Ovary (tissue), 7 donors: ENCODE measurements at regions not wholly inside any gene's neighbourhood (a gene's known extent, or its start where the extent isn't known, plus 50 kb on each side); places are given as distances from the start of the nearest gene placed in this dataset.

Source experiments
- DNase-seq, 5 donors: peaks; one replicate each; pipeline ENCODE4 v3.0.0-alpha.2; 2019 to 2020
- H3K27ac ChIP-seq, 2 donors: fragments of 200-600 bp; one replicate each; pipeline versions ENCODE4 v1.5.1 to v1.8.0; 2019 to 2022
- H3K27me3 ChIP-seq: fragments of 200-600 bp; one replicate; pipeline ENCODE4 v1.8.0; 2022
- H3K36me3 ChIP-seq: fragments of 200-600 bp; sonication (generic); one replicate; pipeline ENCODE4 v1.5.1; 2019
- H3K4me1 ChIP-seq: one replicate; pipeline ENCODE4 v1.8.1; 2013; ENCODE audit warnings: mild to moderate bottlenecking, moderate library complexity; ENCODE audit not compliant: insufficient read depth
- H3K4me3 ChIP-seq: fragments of 200-600 bp; sonication (generic); one replicate; pipeline ENCODE4 v1.5.1; 2017
- H3K9me3 ChIP-seq, 2 donors: fragments of 200-600 bp in 1 of 2; sonication (generic) in 1 of 2; one replicate each; pipeline versions ENCODE4 v1.5.1 to v1.8.1; 2013 to 2019; ENCODE audit warnings: mild to moderate bottlenecking in 1 of 2, moderate library complexity in 1 of 2
- CTCF ChIP-seq, 3 donors: fragments of 450-650 bp in 2 of 3; fragments of 200-600 bp in 1 of 3; IDR thresholded peaks; one replicate each; pipeline versions ENCODE4 v1.5.1 to v1.8.0; 2016 to 2022; ENCODE audit warnings: antibody characterized with exemption in 3 of 3, mild to moderate bottlenecking in 1 of 3
- EP300 ChIP-seq: sonication (generic); formaldehyde crosslinking; IDR thresholded peaks from one replicate; pipeline ENCODE4 v1.6.1; 2017; ENCODE audit warnings: antibody characterized with exemption
- POLR2A ChIP-seq: fragments of 450-650 bp; IDR thresholded peaks from one replicate; pipeline ENCODE4 v1.6.1; 2017; ENCODE audit warnings: antibody characterized with exemption, mild to moderate bottlenecking, moderate library complexity
- WGBS, 3 donors: extraction: QIAGEN DNeasy Blood & Tissue Kit in 1 of 3; methylation state at CpG; one replicate each; pipeline versions ENCODE4 v1.1.5 to v1.1.7; 2013 to 2017; 5-methylcytosine and 5-hydroxymethylcytosine counted together
- intact Hi-C, 4 donors: fragments of 100-400 bp; cut with DNase I; formaldehyde crosslinking; loops; one replicate each; pipeline versions ENCODE4 v1.11.0 to v1.15.1; 2022 to 2023
- donor health status: DM: no; HTN: no; CAD: no; lungs with moderate emphysema.
- donor health status: DM: no; HTN: no; CAD: no.
- donor health status: Bipolar disorder and iron deficiency.
- donor health status: DM: no; HTN: no; CAD: no.
- donor health status: DM: yes; HTN: yes; CAD: no.

DNA sequence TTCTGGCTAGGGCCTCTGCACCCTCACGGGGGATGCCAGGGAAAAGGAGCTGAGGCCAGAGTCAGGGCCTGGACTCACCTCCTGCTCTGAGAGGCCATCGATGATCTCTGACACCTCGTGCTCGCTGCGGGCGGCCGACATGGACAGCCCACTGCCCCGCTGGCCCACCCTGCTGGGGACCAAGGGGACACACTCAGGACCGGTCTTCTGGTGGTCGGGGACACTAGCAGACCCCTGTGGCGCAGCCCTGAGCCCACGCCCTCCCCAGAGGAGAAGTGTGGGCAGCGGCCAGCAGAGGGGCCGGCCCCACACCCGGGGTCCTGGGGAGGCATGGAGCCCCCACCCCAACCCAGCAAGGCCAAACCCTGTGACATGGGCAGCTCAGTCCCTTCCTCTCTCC, 134.6 kb downstream of the RFLNA start:
- Histone ChIP-seq H3K27me3 (no peaks in the 10 kb centered on the region), H3K27ac (peak overlapping the region in 1 of 2 donors; percentile 70), H3K36me3 (no peaks in the 10 kb centered on the region), H3K4me1 (peaks cover 10% of the 10 kb centered on the region), H3K9me3 (no peaks in the 10 kb centered on the region), H3K4me3 (no peak overlapping the region)
- no peak for DNase-seq
- TF ChIP-seq EP300 (no peak), POLR2A (no peak), CTCF (IDR thresholded peaks at IDR 0.05) (no peak)
- WGBS, 3 donors: 85 to 90% (median 89%) methylated on average over 14 to 15 of the region's 15 CpGs
- intact Hi-C loops: loop anchor here in 1 of 4 donors (10.0 kb wide), 2 partner anchors 65 to 135 kb away; partner anchors contain the start of gene NCOR2

- H3K27me3 ChIP-seq: no peaks in the 10 kb centered on the region
- TF ChIP-seq POLR2A: no peak
- no peak for TF ChIP-seq EP300
- no peak for TF ChIP-seq CTCF (IDR thresholded peaks at IDR 0.05)
- H3K4me3 ChIP-seq: no peak overlapping the region
- WGBS, 3 donors: 27 to 41% (median 40%) methylated on average over 4 to 13 of the region's 13 CpGs
- H3K4me1 ChIP-seq: peaks cover 14% of the 10 kb centered on the region
- intact Hi-C loops: loop anchor here in 1 of 4 donors (10.0 kb wide), 2 partner anchors 64 to 136 kb away; partner anchors contain the start of gene NCOR2
- peak in 1 of 5 donors; percentile 63 for DNase-seq
- H3K9me3 ChIP-seq: no peaks in the 10 kb centered on the region
- no peaks in the 10 kb centered on the region for H3K36me3 ChIP-seq
- H3K27ac ChIP-seq: peak overlapping the region; percentile 55 to 70
Measured at GRCh38 chr12:124428792-124429281, 133.9 kb downstream of the RFLNA start.

DNA sequence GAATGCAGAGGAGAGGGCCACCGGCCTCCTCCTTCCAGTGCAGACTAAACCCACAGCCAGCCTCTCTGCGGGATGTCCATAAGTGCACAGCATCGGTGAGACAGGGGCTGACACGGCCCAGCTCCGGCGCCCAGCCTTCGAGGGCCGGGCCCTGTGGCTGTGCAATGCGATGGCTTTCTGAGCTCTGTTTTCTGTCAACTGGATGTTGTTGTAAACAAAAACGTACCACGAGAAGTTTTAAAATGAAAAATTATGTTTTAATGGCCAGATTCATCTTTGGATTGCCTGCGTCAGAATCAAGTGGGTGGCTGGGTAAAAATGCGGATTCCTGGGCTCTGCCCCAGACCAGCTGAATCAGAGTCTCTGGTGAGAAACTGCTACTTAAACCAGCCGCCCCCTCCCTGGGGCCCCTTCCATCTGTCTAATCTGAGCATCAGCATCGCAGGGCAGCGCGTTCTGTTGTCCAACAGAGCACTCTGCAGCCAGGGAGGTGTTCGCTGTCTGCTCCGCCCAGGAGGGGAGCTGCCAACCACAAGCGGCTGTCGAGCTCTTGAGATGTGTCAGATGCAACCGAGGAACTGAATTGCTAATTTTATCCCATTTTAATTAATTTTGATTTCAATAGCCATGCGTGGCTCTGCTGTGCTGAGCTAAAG, 133.4 kb downstream of the RFLNA start:
- DNase-seq: peak in 2 of 5 donors; percentile 61 to 70
- Histone ChIP-seq H3K4me1 (peaks cover 18% of the 10 kb centered on the region), H3K27me3 (no peaks in the 10 kb centered on the region), H3K36me3 (no peaks in the 10 kb centered on the region), H3K9me3 (no peaks in the 10 kb centered on the region), H3K27ac (peak overlapping the region; percentile 55 to 70), H3K4me3 (no peak overlapping the region)
- 37 to 42% (median 40%) methylated on average over 23 of the region's 23 CpGs for WGBS, 3 donors
- TF ChIP-seq CTCF (IDR thresholded peaks at IDR 0.05): no peak
- TF ChIP-seq POLR2A: no peak
- no peak for TF ChIP-seq EP300
- intact Hi-C loops: loop anchor here in 1 of 4 donors (10.0 kb wide), 2 partner anchors 63 to 137 kb away; partner anchors contain the start of gene NCOR2

- WGBS, 3 donors: 71 to 79% (median 78%) methylated on average over 42 of the region's 42 CpGs
- TF ChIP-seq POLR2A: no peak
- TF ChIP-seq EP300: no peak
- no peak for TF ChIP-seq CTCF (IDR thresholded peaks at IDR 0.05)
- no peaks in the 10 kb centered on the region for H3K27me3 ChIP-seq
- intact Hi-C loops: loop anchor here in 1 of 4 donors (10.0 kb wide), 2 partner anchors 62 to 138 kb away; partner anchors contain the start of gene NCOR2
- no peak overlapping the region for H3K4me3 ChIP-seq
- H3K9me3 ChIP-seq: no peaks in the 10 kb centered on the region
- H3K27ac ChIP-seq: peak overlapping the region in 1 of 2 donors; percentile 42
- H3K4me1 ChIP-seq: peaks cover 26% of the 10 kb centered on the region
- H3K36me3 ChIP-seq: no peaks in the 10 kb centered on the region
- no peak for DNase-seq
Measured at GRCh38 chr12:124426594-124427555, 132.0 kb downstream of the RFLNA start.
